ENCODE measurements at regions not wholly inside any gene's neighbourhood (a gene's known extent, or its start where the extent isn't known, plus 50 kb on each side); places are given as distances from the start of the nearest gene placed in this dataset.
"Not testable (repeated sequence)": the region's sequence is repeated elsewhere in the genome, so short reads cannot be mapped to it uniquely, and the experiment has no call there.

GRCh38 chr12:38159092-38159551, 157.5 kb upstream of the ALG10B start:
- intact Hi-C loops (cut with micrococcal nuclease), result no loop called here
- no peaks in the 10 kb centered on the region for H3K27me3 Mint-ChIP-seq
- peaks cover 99% of the 10 kb centered on the region for H3K9me3 Mint-ChIP-seq

GRCh38 chr12:38159591-38160317, 156.8 kb upstream of the ALG10B start:
- Mint-ChIP-seq H3K36me3 (ENCODE audit: low read depth) (no peaks in the 10 kb centered on the region), H3K27me3 (no peaks in the 10 kb centered on the region), H3K4me1 (ENCODE audit: low read depth) (no peaks in the 10 kb centered on the region), H3K4me3 (no peak overlapping the region), H3K27ac (no peak overlapping the region), H3K9me3 (peaks cover 99% of the 10 kb centered on the region)
- intact Hi-C loops (cut with micrococcal nuclease), result no loop called here

More at GRCh38 chr12:38159092-38159551, 157.5 kb upstream of the ALG10B start:
- Mint-ChIP-seq H3K27ac (no peak overlapping the region), H3K36me3 (ENCODE audit: low read depth) (no peaks in the 10 kb centered on the region), H3K4me3 (no peak overlapping the region), H3K4me1 (ENCODE audit: low read depth) (no peaks in the 10 kb centered on the region)

- H3K4me3 Mint-ChIP-seq, result no peak overlapping the region
- H3K27me3 Mint-ChIP-seq, result no peaks in the 10 kb centered on the region
- H3K27ac Mint-ChIP-seq, result no peak overlapping the region
- peaks cover 99% of the 10 kb centered on the region for H3K9me3 Mint-ChIP-seq
- no peaks in the 10 kb centered on the region for H3K36me3 Mint-ChIP-seq (ENCODE audit: low read depth)
- no peaks in the 10 kb centered on the region for H3K4me1 Mint-ChIP-seq (ENCODE audit: low read depth)
- intact Hi-C loops (cut with micrococcal nuclease), result no loop called here
Observed at GRCh38 chr12:38160318-38161122, 156.1 kb upstream of the ALG10B start.

- H3K27ac Mint-ChIP-seq, result no peak overlapping the region
- no peaks in the 10 kb centered on the region for H3K27me3 Mint-ChIP-seq
- peaks cover 92% of the 10 kb centered on the region for H3K9me3 Mint-ChIP-seq
- no peaks in the 10 kb centered on the region for H3K4me1 Mint-ChIP-seq (ENCODE audit: low read depth)
- no peaks in the 10 kb centered on the region for H3K36me3 Mint-ChIP-seq (ENCODE audit: low read depth)
- no peak overlapping the region for H3K4me3 Mint-ChIP-seq
- intact Hi-C loops (cut with micrococcal nuclease), result no loop called here
Observed at GRCh38 chr12:38161123-38162000, 155.2 kb upstream of the ALG10B start.

GRCh38 chr12:38162013-38162412, 154.6 kb upstream of the ALG10B start:
- intact Hi-C loops (cut with micrococcal nuclease), result no loop called here
- no peak overlapping the region for H3K4me3 Mint-ChIP-seq
- H3K9me3 Mint-ChIP-seq, result peaks cover 86% of the 10 kb centered on the region
- no peaks in the 10 kb centered on the region for H3K36me3 Mint-ChIP-seq (ENCODE audit: low read depth)
- H3K27me3 Mint-ChIP-seq, result no peaks in the 10 kb centered on the region
- no peaks in the 10 kb centered on the region for H3K4me1 Mint-ChIP-seq (ENCODE audit: low read depth)
- H3K27ac Mint-ChIP-seq, result no peak overlapping the region

DNA sequence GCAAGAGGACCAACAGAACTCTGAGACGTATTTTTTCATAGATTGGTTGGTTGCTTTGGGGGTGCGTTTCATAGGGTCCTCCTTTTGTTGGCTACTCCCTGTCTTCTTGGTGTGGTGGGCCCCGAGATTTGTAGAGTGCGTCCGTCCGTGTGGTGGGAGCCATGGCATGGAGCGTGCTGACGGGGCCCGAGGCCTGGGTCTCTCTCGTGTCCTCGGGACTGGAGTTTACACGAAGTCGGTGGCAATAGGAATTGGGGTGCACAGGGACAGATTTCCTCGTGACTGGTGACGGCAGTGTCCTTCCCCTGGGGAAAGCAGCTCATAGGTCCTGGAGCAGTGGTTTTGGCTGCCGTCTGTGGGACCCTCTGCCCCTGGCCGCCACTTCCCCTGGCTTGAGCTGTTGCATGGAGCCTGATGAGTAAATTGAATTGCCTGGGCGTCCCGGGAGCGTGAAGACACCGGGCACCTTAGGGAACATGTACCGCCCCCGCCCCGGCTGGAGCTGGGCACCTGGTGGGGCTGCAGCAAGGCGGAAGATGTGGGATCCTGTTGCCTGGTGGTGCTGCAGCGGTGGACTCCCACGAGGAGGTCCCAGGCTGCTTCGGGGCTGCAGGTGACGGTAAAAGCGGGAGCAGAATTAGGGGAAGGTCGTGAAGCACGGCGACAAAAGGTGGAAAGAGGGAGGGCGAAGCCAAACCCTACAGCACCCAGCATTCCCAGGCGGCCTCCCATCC, 153.7 kb upstream of the ALG10B start:
- no peaks in the 10 kb centered on the region for H3K4me1 Mint-ChIP-seq (ENCODE audit: low read depth)
- no peaks in the 10 kb centered on the region for H3K36me3 Mint-ChIP-seq (ENCODE audit: low read depth)
- no peaks in the 10 kb centered on the region for H3K27me3 Mint-ChIP-seq
- H3K27ac Mint-ChIP-seq, result no peak overlapping the region
- intact Hi-C loops (cut with micrococcal nuclease), result no loop called here
- peaks cover 78% of the 10 kb centered on the region for H3K9me3 Mint-ChIP-seq
- H3K4me3 Mint-ChIP-seq, result no peak overlapping the region

DNA sequence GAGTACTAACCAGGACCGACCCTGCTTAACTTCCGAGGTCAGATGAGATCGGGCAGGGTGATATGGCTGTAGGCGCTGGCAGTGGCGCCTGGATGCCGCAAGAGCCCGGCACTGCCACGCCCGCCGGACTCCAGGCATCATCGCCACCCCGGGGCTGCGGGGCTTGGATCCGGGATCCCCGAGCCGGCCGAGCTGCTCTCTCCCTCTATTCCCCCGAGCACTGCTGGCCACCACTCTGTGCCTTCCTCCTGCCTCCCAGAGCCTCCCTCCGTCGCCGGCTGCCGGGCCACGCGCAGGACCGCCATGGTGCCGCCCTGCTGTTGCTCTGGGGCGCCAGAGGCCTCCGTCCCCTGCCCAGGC, 153.2 kb upstream of the ALG10B start:
- Mint-ChIP-seq H3K27me3 (no peaks in the 10 kb centered on the region), H3K27ac (no peak overlapping the region), H3K4me3 (no peak overlapping the region), H3K36me3 (ENCODE audit: low read depth) (no peaks in the 10 kb centered on the region), H3K4me1 (ENCODE audit: low read depth) (no peaks in the 10 kb centered on the region), H3K9me3 (peaks cover 72% of the 10 kb centered on the region)
- intact Hi-C loops (cut with micrococcal nuclease), result no loop called here

- H3K27me3 Mint-ChIP-seq, result no peaks in the 10 kb centered on the region
- intact Hi-C loops (cut with micrococcal nuclease), result no loop called here
- H3K36me3 Mint-ChIP-seq (ENCODE audit: low read depth), result no peaks in the 10 kb centered on the region
- no peaks in the 10 kb centered on the region for H3K4me1 Mint-ChIP-seq (ENCODE audit: low read depth)
- H3K9me3 Mint-ChIP-seq, result peaks cover 54% of the 10 kb centered on the region
- no peak overlapping the region for H3K27ac Mint-ChIP-seq
- H3K4me3 Mint-ChIP-seq, result no peak overlapping the region
Observed at GRCh38 chr12:38166225-38166624, 150.3 kb upstream of the ALG10B start.

- H3K36me3 Mint-ChIP-seq (ENCODE audit: low read depth), result no peaks in the 10 kb centered on the region
- no peak overlapping the region for H3K4me3 Mint-ChIP-seq
- H3K27ac Mint-ChIP-seq, result no peak overlapping the region
- no peaks in the 10 kb centered on the region for H3K4me1 Mint-ChIP-seq (ENCODE audit: low read depth)
- peaks cover 56% of the 10 kb centered on the region for H3K9me3 Mint-ChIP-seq
- intact Hi-C loops (cut with micrococcal nuclease), result no loop called here
- H3K27me3 Mint-ChIP-seq, result no peaks in the 10 kb centered on the region
Observed at GRCh38 chr12:38175538-38175937, 141.0 kb upstream of the ALG10B start.

DNA sequence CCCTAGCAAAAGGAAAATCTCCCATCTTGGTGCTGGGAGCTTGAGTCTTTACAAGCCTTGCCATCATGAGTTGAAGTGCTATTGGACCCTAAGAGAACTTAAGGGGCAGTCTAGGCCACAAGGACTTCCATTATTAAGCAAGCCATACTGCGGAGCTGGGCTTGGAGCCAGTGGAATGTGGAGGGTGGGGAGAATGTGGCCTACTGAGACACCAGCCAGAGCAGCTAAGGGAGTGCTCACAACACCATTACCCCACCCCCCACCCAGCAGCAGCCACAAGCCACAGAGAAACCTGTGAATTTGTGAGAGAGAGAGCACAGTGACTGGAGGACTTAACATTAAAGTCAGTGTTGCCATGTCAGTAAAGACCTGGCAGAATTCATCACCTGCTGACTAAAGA, 133.0 kb upstream of the ALG10B start:
- H3K4me1 Mint-ChIP-seq (ENCODE audit: low read depth); H3K36me3 Mint-ChIP-seq (ENCODE audit: low read depth); H3K27ac Mint-ChIP-seq; intact Hi-C loops (cut with micrococcal nuclease); H3K4me3 Mint-ChIP-seq; H3K27me3 Mint-ChIP-seq: not testable (repeated sequence)
- H3K9me3 Mint-ChIP-seq, result peaks cover 35% of the 10 kb centered on the region

- intact Hi-C loops (cut with micrococcal nuclease); H3K4me3 Mint-ChIP-seq; H3K27ac Mint-ChIP-seq; H3K36me3 Mint-ChIP-seq (ENCODE audit: low read depth); H3K4me1 Mint-ChIP-seq (ENCODE audit: low read depth); H3K27me3 Mint-ChIP-seq: not testable (repeated sequence)
- peaks cover 27% of the 10 kb centered on the region for H3K9me3 Mint-ChIP-seq
Observed at GRCh38 chr12:38197286-38197685, 119.3 kb upstream of the ALG10B start.

GRCh38 chr12:38201461-38202276, 114.9 kb upstream of the ALG10B start:
- H3K4me1 Mint-ChIP-seq (ENCODE audit: low read depth), result no peaks in the 10 kb centered on the region
- no peaks in the 10 kb centered on the region for H3K27me3 Mint-ChIP-seq

DNA sequence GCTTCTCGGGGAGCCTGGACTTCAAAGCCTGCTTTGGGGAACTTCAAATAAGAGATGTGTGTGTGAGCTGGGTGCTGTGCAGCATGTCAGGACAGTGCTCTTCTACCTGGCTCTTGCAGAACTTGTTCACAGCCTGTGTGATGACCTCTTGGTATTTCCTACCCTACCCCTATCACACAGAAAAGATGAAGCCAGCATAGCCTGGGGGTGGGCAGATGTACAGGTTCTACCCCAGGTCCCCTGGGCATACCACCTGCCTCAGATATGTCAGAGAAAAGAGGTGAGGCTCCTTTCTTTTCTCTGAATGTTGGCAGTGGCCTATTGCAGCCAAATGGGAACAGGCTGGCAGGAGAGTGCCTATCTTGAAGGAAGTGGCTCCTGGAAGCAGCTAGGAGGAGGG, 111.7 kb upstream of the ALG10B start:
- Mint-ChIP-seq H3K4me3 (no peak overlapping the region), H3K4me1 (ENCODE audit: low read depth) (no peaks in the 10 kb centered on the region), H3K36me3 (ENCODE audit: low read depth) (no peaks in the 10 kb centered on the region), H3K9me3 (peaks cover 74% of the 10 kb centered on the region), H3K27me3 (no peaks in the 10 kb centered on the region), H3K27ac (no peak overlapping the region)
- intact Hi-C loops (cut with micrococcal nuclease), result no loop called here

More at GRCh38 chr12:38201461-38202276, 114.9 kb upstream of the ALG10B start:
- no peaks in the 10 kb centered on the region for H3K36me3 Mint-ChIP-seq (ENCODE audit: low read depth)
- H3K4me3 Mint-ChIP-seq, result no peak overlapping the region
- no peak overlapping the region for H3K27ac Mint-ChIP-seq
- intact Hi-C loops (cut with micrococcal nuclease), result no loop called here
- peaks cover 47% of the 10 kb centered on the region for H3K9me3 Mint-ChIP-seq
